ENCODE measurements at regions not wholly inside any gene's neighbourhood (a gene's known extent, or its start where the extent isn't known, plus 50 kb on each side); places are given as distances from the start of the nearest gene placed in this dataset.
"Not testable (repeated sequence)": the region's sequence is repeated elsewhere in the genome, so short reads cannot be mapped to it uniquely, and the experiment has no call there.

DNA sequence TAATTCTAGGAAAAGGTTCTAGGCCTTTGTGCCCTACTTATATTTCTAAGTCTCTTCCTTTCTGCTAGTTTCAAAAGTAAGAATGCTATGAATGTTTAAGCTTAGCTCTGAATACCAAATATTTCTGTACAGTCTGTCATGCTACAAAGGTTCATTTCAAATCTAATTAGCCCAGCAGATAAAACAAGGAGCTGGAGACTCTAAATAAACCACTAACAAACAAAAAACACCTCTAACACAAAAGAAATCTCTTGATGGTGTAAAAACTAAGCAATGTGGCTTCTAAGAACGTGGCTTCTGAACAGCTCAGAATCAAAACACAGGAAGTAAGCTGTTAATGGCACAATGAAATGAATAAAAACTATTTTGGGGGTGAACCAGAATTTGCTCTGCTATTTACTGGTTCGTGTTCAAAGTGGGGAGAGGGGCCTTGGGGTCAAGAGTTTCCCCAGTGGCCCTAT lies 198.3 kb downstream of the BCAS1 start:
- no peak for DNase-seq

DNA sequence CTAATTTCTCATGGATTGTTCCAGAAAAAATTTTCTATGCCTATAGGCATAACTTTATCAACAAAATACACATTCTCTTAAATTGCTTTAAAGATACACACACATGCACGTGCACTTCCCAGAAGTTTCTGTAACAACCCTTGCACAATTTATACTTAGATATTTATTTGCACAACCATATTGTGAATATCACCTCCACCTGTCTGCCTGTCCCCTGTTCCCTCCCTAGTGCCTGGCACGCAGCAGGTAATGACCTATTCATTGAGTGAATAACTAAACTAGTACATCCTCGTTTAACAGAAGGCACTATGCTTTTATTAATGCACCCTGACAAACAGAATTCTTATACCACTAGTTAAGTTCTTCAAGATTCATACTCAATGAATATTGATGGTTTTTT lies 198.9 kb downstream of the BCAS1 start:
- no peak for DNase-seq

DNA sequence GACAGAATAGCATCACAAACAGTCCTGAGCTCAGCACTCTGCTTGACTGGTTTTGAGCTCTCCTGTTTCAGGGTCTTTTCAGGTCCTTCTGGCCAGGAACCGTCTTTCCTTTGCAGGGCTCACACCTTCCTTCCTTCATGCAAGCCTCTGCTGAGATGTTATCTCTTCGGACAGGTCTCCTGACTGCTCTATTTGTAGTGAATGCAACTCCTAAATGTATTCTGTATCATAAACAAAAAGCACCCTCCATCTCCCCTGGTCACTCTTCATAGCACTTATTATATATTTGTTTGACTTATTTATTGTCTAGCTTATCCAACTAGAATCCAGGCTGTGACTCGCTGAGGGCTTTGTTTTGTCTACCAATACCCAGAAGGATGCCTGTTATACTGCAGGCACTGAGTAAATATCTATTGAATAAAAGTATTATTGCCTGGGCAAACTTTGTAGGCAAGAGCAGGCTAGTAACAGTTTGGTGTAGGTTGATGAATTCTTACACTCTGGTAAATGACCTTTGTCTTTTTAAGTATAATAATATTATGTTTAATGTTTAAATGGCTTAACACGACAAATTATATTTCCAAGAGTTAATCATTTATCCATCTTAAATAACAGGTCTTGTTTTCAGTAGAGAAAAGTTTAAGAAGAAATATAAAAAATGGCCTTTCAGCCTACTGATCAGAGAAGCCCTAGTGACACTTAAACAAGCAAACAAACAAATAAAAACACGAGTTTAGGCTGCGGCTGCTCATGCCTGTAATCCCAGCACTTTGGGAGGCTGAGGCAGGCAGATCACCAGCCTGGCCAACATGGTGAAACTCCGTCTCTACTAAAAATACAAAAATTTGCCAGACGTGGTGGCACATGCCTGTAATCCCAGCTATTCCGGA lies 199.7 kb downstream of the BCAS1 start:
- DNase-seq, result no peak

DNA sequence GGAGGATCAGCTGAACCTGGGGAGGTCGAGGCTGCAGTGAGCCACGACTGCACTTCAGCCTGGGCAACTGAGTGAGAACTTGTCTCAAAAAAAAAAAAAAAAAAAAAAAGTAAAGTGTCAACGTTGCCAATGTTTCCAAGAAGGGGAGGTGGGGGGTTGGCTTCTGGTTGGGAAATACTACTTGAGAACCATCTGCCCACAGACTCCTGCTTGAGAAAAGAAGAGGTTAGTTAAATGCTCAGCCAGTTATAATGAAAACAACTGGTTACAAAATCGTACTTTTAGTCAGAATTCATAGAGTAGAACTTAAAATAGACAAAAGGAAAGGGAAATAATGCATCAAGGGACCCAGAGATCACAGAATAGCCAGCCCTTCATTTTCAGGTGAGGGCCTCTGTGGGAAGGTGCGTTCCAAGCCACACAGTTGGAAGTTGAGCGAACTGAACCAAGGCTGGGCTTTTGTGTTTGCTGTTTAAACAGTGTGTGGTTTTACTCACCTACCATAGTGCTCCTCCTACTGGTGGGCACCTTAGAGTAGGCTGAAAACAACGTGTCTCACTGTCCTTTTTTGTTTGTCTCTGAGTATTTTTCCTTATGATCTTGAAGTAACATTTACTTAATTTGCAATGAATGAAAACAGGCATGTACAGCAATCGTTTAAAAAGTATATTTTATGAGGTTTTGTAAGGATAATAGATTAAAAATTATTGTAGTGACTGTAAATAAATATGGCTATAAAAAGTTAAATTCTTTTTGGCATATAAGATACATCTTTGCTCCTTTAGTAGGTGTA lies 200.7 kb downstream of the BCAS1 start:
- peak; percentile 64 for DNase-seq

DNA sequence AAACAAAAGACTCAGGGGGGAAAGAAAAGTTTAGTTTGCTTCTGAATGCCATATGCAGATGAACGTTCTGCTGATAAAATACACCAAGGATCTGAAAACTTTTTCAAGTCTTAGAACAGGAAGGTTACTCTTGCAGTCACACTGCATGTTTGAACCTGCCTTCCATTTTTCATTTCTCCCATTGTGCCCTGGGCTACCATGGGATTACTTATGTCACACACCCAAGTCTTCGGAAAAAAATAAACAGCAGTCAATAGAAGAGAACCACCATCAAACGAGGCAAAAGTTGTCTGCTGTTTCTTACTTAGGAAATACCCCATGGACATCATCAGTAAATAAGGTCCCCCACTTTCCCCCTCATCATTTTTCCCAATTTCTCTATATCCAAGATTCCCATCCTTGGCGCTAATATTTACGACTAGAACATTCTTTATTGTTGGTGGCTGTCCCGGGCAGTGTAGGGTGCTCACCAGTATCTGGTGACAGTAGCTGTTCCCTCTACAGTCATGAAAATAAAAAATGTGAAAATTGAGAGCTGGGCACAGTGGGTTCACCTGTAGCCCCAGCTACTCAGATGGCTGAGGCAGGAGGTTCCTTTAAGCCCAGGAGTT lies 202.5 kb downstream of the BCAS1 start:
- no peak for DNase-seq

DNA sequence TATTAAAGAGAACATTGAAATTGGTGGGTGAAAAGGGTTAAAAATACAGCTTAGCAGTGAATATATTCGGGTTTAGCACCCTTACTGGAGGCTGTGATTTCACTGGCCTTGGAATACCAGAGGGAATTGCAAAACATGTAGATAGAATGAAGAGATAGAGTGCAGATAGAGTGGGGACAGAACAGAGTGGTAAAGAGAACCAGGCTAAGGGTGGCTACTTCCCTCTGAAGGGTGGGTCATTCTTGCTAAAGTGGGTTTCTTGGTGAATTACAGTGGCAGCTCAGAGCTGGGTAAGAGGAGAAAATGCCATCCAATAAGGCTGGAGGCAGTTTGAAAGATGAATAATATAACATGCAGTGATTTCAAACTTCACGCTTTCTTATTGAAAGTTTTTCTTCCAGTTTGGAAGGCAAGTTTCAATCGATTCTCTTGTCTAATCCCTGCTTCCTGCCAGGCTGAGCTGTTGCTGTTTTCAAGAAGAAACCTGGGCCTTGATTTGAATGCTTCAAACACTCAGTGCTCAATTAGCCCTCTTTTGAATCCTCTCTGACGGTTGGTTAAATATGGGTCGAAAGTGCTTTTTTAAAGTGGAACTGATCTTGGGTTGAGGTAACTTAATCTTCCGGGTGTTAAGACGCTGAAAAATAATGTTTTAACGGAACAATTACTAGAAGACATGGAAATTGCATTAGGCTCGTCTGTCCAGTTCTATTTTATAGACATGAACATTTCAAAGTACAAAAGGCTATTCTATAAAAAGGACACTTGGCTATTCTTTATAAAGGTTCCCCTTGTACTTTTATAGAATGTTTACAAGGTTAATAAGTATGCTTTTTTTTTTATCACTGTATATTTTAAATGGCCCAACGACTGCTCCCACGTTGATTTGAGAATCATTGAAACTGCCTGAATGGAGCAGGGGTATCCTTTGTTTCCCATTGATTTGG lies 203.3 kb downstream of the BCAS1 start:
- no peak for DNase-seq

DNA sequence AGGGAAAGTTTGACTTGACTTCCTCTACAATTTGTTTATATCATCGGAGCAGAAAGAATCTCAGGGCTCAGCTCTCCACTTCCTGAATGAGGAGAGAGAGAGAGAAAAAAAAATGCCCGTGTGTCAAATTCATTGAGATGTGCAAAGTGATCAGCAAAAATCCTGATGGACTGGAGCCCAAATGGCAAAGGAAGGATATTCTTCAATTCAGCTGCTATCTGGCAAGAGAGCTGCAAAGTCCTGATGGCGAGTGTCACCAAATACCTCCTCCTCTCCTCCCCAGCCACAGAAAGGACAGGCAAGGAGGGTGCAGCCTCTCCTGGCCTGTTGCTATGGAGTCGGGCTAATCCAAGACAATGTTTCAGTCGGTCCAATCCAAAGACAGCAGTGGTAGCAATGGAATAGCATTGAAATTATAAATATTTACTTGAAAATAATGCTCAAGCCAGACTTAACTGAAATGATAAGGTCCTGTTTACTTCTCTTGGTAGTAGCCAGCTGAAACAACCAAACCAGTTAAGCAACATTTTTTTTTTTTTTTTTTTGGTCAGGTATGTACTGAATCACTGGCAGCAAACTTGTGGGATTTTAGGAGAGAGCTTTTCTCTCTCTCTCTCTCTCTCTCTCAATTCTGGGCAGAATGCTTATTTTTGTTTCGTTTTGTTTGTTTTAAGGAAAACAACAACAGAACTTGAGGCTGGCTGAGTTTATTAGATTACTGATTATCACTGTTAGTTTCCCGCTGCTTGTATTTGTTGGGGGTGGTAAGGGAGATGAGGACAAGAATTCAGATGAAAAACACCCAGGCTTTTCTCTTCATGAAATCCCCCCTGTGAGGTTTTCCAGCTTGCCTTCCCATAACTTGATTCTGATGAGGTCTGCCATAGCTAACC lies 204.2 kb downstream of the BCAS1 start:
- no peak for DNase-seq

DNA sequence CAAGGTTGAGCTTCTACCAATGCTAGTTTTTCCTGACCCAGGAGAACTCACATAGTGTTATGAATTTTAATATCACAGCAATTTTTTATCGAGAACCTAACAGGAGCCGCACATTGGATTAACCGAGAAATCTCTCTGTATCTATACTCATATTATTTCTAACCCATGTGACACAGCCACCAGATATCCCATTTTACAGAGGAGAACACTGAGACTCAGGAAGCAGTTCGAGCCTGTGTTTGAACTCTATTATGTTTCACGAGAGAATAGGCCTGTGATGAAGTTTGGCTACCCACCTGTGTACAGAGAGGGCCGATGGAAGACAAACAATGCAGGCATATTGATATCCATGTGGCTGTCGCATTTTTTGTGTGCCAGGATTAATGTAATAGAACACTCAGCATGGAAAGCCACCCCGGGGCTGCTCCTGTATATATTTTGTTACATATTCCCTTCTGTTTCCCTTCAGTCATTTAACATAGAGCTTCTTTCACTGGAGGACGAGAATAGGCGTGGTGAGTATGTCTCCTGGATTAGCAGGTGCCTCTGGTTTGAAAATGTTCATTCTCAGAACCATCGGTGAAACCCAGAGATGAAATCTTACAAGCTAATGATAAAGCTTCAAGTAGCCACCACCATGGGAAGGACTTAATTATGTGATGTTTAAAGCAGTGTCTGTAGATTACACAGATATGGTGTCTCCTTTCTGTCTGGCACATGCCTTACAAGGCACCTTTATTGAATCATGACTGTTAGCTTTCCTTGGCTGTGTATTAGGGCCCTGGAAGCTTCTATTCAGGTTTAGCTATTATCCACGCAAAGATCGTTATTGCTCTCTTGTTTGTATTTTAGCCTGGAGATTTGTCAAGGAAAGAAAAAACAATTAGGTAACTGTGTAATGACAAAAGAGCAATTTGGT lies 205.4 kb downstream of the BCAS1 start:
- DNase-seq, result not testable (repeated sequence)

DNA sequence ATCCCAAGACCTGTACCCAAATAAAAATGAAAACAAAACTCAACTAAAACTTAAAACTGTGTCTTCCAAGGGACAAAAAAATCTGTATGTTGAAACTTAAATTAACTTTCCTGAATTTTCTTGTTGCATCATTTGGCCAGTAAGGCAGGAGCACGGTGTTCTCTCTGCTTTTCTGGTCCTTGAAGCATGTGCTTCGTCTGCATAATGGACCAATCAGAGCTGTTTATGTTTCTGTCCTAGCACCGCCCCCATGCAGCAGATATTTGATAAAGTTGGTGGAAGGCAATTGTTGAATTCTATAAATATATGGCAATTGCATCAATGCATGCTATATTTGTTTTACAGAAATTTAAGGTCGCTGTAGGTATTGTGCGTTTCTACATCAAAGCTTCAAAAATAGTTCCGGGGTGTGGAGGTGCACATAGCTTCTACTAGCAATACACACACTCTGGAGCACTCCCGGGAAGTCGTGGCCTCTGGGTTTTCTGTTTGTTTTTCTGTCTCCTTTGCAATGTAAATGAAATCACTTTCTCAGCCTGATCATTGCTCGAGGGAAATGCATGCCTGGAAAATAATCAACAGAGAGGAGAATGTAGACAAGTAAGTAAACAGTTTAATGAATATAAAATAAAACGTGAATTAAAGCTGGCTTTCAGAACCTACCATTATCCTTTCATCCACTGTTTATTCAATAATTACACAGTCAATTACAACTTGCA lies 206.3 kb downstream of the BCAS1 start:
- not testable (repeated sequence) for DNase-seq

DNA sequence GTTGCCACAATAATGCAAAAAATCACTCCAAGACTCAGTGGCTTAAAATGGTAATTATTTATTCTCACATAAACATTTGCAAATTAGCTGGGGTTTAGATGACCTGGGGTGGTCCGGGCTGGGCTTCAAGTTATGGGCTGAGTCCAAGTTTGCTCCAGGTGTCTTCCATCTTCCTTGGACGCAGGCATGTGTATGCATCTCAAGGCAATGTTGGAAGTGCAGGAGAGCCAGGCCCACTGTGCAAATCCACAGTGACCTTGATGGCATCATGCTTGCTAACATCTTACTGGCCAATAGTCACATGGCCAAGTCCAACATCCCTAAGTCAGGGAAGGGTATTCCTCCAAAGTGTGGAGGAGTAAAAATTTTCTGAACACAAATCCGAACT lies 206.9 kb downstream of the BCAS1 start:
- DNase-seq, result not testable (repeated sequence)

DNA sequence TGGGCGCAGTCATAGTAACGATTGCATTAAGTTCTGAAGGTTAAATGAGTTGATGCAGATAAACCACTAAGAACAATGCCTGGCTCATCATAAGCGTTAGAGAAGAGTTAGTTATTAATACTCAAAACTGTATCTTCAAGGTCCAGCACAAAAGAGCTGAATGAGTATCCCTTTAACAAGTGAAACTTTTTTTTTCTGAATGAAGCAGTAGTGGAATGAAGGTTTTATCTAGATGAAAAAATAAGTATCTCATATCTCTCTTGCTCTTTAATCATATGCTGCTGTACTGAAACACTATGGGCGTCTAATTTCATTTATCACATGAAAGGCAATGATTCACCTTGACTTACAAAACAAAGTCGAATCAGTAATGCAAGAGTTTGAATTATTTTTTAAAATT lies 207.4 kb downstream of the BCAS1 start:
- not testable (repeated sequence) for DNase-seq

DNA sequence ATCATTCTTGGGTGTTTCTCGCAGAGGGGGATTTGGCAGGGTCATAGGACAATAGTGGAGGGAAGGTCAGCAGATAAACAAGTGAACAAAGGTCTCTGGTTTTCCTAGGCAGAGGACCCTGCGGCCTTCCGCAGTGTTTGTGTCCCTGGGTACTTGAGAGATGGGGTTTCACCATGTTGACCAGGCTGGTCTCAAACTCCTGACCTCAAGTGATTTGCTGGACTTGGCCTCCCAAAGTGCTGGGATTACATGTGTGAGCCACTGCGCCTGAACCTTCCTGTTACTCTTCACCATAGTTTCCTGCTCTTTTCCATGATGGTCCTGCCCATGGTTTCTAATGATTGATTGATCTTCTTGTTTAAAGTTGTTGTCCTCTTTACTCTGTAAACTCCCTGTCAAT lies 207.9 kb downstream of the BCAS1 start:
- DNase-seq, result not testable (repeated sequence)

DNA sequence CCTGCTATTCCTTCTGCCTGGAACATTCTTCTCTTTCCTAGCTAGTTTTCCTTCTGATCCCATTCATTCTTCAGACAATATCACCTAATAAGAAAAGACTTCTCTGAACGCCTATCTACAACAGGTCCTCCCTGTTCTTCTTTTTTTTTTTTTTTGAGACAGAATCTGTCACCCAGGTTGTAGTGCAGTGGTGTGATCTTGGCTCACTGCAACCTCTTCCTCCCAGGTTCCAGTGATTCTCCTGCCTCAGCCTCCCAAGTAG lies 208.3 kb downstream of the BCAS1 start:
- not testable (repeated sequence) for DNase-seq

DNA sequence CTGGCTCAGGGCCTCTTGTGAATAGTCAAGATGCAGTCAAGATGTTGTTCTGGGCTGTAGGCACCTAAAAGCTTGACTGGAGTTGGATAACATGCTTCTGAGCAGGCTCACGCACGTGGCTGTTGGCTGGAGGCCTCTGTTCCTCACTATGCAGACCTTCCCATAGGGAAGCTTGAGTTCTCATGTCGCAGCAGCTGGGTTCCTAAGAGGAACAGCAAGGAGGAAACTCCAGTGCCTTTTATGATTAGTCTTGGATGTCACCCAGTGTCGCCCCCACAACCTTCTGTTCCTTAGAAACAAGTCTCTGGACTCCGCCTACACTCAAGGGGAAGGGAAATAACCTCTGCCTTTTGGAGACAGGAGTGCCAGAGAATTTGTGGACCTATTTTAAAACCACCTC lies 210.7 kb downstream of the BCAS1 start:
- DNase-seq, result no peak

DNA sequence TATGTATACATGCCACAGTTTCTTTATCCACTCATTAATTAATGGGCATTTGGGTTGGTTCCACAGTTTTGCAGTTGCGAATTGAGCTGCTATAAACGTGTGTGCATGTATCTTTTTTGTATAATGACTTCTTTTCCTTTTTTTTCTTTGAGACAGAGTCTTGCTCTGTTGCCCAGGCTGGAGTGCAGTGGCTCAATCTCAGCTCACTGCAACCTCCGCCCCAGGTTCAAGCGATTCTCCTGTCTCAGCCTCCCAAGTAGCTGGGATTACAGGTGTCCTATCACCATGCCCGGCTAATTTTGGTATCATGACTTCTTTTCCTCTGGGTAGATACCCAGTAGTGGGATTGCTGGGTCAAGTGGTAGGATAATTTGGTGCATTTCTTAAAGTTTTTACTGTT lies 211.4 kb downstream of the BCAS1 start:
- not testable (repeated sequence) for DNase-seq

DNA sequence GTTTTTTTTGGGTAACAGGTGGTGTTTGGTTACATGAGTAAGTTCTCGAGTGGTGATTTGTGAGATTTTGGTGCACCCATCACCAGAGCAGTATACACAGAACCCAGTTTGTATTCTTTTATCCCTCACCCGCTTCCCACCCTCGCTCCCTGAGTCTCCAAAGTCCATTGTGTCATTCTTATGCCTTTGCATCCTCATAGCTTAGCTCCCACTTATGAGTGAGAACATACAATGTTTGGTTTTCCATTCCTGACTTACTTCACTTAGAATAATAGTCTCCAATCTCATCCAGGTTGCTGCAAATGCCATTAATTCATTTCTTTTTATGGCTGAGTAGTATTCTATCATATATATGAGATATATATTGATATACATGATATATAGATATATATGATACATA lies 211.9 kb downstream of the BCAS1 start:
- DNase-seq, result not testable (repeated sequence)

DNA sequence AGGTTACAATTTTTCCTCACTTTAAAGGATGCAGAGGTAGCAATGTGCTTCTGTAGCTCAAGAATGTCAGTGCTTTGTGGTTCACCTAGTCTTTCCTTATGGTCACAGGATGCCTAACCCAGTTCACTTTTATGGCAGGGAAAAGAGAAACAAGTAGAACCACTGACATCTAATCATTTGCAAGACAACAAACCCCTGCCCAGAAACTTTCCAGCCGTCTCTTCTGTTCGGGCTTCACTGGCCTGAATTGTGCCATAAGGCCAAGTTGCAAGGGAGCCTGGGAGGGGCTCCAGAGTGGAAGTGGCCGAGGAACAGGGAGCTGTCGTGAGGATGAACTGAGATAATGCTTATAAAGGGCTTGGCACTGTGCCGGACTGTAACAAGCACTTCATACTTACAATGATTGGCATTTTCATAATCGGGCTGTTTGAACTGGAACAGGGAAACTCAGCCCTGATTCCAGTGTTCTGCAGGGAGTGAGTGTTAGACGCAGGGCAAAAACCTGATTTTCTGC lies 212.6 kb downstream of the BCAS1 start:
- DNase-seq, result no peak

DNA sequence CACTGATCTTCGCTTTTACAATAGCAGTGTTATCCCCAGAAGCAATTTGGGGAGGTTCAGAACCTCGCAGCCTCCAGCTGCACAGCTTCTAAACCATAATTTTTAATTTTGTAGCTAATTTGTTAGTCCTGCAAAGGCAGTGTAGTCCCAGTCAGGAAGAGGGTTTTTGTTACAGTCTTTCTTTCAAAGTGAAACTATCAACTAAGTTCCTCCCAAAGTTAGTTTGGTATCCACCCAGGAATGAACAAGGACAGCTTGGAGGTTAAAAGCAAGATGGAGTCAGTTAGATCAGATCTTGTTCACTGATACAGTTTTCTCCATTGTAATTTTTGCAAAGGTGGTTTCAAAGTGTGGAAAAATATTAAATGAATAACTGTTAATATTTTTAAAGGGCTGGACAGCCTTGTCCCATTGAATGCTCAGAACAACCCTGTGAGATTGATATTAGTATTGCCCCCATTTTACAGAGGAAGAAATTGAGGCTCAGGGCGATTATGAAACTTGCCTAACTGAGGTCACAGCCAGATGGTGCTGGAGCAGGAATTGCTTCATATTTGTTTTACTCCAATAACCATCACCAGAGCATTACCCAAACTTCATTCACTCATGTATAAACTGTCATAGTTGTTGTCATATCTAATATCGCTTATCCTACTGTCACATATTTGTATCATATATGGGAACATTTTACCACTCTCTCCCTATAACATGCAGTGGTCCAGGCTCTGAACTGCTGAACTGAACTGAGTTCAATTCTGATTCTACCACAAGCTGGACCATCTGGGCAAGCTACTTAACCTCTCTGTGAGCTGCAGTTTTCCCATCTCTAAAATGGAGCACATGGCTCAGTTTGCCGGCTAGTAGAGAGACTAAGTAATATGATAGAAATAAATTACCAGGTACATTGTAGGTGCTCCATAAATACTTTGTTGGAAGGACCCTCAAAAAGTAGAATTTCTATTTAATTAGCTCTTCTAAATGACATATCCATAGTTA lies 213.8 kb downstream of the BCAS1 start:
- DNase-seq, result no peak
